ENCODE measurements at regions not wholly inside any gene's neighbourhood (a gene's known extent, or its start where the extent isn't known, plus 50 kb on each side); places are given as distances from the start of the nearest gene placed in this dataset.

DNA sequence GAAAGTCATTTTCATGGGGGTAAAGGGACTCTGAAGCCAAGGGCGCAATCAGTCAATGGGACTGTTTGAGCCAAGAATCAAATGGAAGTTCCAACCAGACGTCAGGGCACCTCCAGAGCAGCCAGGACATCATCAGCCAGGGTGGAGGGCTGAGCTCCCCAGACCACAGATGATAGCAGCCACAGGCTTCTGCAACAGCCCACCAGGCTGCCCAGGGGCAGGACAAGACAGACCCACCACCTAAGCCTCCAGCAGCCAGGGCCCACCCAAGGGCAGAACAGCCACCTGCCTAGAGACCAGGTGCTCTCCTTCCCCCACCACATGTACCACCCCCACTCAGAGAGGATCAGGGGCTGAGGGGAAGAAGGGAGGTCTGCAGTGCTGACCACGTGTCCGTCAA lies 53.8 kb upstream of the SLC66A3 start:
- no peak for TF ChIP-seq EZH2phosphoT487 (IDR thresholded peaks at IDR 0.05; ENCODE audit: borderline replicate concordance)
- TF ChIP-seq, protein P1, sequence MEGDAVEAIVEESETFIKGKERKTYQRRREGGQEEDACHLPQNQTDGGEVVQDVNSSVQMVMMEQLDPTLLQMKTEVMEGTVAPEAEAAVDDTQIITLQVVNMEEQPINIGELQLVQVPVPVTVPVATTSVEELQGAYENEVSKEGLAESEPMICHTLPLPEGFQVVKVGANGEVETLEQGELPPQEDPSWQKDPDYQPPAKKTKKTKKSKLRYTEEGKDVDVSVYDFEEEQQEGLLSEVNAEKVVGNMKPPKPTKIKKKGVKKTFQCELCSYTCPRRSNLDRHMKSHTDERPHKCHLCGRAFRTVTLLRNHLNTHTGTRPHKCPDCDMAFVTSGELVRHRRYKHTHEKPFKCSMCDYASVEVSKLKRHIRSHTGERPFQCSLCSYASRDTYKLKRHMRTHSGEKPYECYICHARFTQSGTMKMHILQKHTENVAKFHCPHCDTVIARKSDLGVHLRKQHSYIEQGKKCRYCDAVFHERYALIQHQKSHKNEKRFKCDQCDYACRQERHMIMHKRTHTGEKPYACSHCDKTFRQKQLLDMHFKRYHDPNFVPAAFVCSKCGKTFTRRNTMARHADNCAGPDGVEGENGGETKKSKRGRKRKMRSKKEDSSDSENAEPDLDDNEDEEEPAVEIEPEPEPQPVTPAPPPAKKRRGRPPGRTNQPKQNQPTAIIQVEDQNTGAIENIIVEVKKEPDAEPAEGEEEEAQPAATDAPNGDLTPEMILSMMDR (conservative IDR thresholded peaks at IDR 0.05; ENCODE audit: low read length), result no peak
